ENCODE measurements at regions not wholly inside any gene's neighbourhood (a gene's known extent, or its start where the extent isn't known, plus 50 kb on each side); places are given as distances from the start of the nearest gene placed in this dataset.

DNA sequence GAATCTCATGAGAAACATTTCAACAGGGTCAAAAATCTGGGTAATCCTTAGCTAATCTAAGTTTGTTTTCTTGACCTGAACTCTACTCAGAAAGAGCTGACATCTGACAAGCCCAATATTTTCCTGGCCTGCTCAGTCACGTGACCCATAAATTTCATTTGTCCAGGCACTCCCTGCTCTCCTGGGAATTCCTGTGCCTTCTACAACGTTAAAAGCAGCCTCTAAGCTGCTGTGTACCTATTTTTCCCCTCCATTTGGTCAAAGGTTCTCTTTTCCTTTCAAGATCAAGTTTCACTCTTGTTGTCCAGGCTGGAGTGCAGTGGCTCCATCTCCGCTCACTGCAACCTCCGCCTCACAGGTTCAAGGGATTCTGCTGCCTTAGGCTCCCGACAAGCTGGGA lies 148.8 kb upstream of the ABCA1 start:
- TF ChIP-seq GATA3 (IDR thresholded peaks at IDR 0.05; ENCODE audit: low read depth, low read length) = no peak
- TF ChIP-seq GATA2 (IDR thresholded peaks at IDR 0.05; ENCODE audit: low read depth, low read length) = no peak
